SK-N-SH treated with all-trans-retinoic acid at 6 μM for 48 hours (cell line): ENCODE measurements at regions not wholly inside any gene's neighbourhood (a gene's known extent, or its start where the extent isn't known, plus 50 kb on each side); places are given as distances from the start of the nearest gene placed in this dataset.

Source experiments
- ATAC-seq: fragments of 200-7000 bp; cut with Tn5 transposase; 3 replicates; pipeline ENCODE4 v1.9.1; 2020; ENCODE audit warnings: mild to moderate bottlenecking, moderate library complexity
- ARNTL ChIP-seq: fragments of 450-650 bp; formaldehyde crosslinking; IDR thresholded peaks from 2 replicates; pipeline ENCODE4 v1.5.0; 2020; ENCODE audit warnings: low read depth, mild to moderate bottlenecking, moderate library complexity, borderline replicate concordance
- BACH2 ChIP-seq: fragments of 250-450 bp; sonication (Bioruptor Pico); IDR thresholded peaks from 2 replicates; pipeline ENCODE4 v1.9.0; 2021; ENCODE audit warnings: mild to moderate bottlenecking, borderline replicate concordance
- CSDC2 ChIP-seq: fragments of 250-450 bp; sonication (Bioruptor Pico); IDR thresholded peaks from 2 replicates; pipeline ENCODE4 v1.5.0; 2020; ENCODE audit warnings: mild to moderate bottlenecking, moderate library complexity
- ESRRG ChIP-seq: fragments of 250-450 bp; sonication (Bioruptor Pico); IDR thresholded peaks from 2 replicates; pipeline ENCODE4 v1.6.1; 2021; ENCODE audit warnings: mild to moderate bottlenecking
- ISL1 ChIP-seq: fragments of 250-450 bp; sonication (Bioruptor Pico); IDR thresholded peaks from 2 replicates; pipeline ENCODE4 v2.1.2; 2022; ENCODE audit warnings: mild to moderate bottlenecking, moderate library complexity
- OSR1 ChIP-seq: fragments of 250-450 bp; sonication (Bioruptor Pico); IDR thresholded peaks from 2 replicates; pipeline ENCODE4 v1.8.0; 2022; ENCODE audit warnings: moderate library complexity, mild to moderate bottlenecking, inconsistent platforms
- PPARA ChIP-seq: fragments of 250-450 bp; sonication (Bioruptor Pico); IDR thresholded peaks from 2 replicates; pipeline ENCODE4 v1.5.0; 2020; ENCODE audit warnings: mild to moderate bottlenecking, borderline replicate concordance
- RARB ChIP-seq: fragments of 250-450 bp; sonication (Bioruptor Pico); IDR thresholded peaks from 2 replicates; pipeline ENCODE4 v1.8.0; 2021; ENCODE audit warnings: mild to moderate bottlenecking, moderate library complexity
- SNAI2 ChIP-seq: fragments of 250-450 bp; sonication (Bioruptor Pico); IDR thresholded peaks from 2 replicates; pipeline ENCODE4 v1.5.0; 2020; ENCODE audit warnings: mild to moderate bottlenecking, moderate library complexity
- TCF4 ChIP-seq: fragments of 250-450 bp; sonication (Bioruptor Pico); IDR thresholded peaks from 2 replicates; pipeline ENCODE4 v1.8.0; 2021; ENCODE audit warnings: mild to moderate bottlenecking, moderate library complexity, borderline replicate concordance
- TOX ChIP-seq: fragments of 250-450 bp; sonication (Bioruptor Pico); IDR thresholded peaks from 2 replicates; pipeline ENCODE4 v1.8.0; 2021; ENCODE audit warnings: mild to moderate bottlenecking, moderate library complexity, borderline replicate concordance
- ZC3H10 ChIP-seq: fragments of 250-450 bp; sonication (Bioruptor Pico); IDR thresholded peaks from 2 replicates; pipeline ENCODE4 v1.5.1; 2021; ENCODE audit warnings: mild to moderate bottlenecking, moderate library complexity
- ZFP3 ChIP-seq: fragments of 250-450 bp; sonication (Bioruptor Pico); IDR thresholded peaks from 2 replicates; pipeline ENCODE4 v1.5.0; 2020; ENCODE audit warnings: mild to moderate bottlenecking, moderate library complexity
- ZFP30 ChIP-seq: fragments of 450-650 bp; formaldehyde crosslinking; IDR thresholded peaks from 2 replicates; pipeline ENCODE4 v1.5.0; 2022; ENCODE audit warnings: mild to moderate bottlenecking, moderate library complexity
- ZNF565 ChIP-seq: fragments of 450-650 bp; formaldehyde crosslinking; conservative IDR thresholded peaks from 2 replicates; pipeline ENCODE4 v1.5.0; 2020; ENCODE audit warnings: low read depth, mild to moderate bottlenecking, moderate library complexity
- ZNF70 ChIP-seq: fragments of 450-650 bp; formaldehyde crosslinking; IDR thresholded peaks from 2 replicates; pipeline ENCODE4 v1.5.0; 2020; ENCODE audit warnings: mild to moderate bottlenecking, moderate library complexity
- ZNF8 ChIP-seq: fragments of 450-650 bp; formaldehyde crosslinking; IDR thresholded peaks from 2 replicates; pipeline ENCODE4 v1.5.0; 2020; ENCODE audit warnings: mild to moderate bottlenecking, moderate library complexity
- TF ChIP-seq, protein P1 (sequence below): fragments of 250-450 bp; sonication (Bioruptor Pico); IDR thresholded peaks from 2 replicates; pipeline ENCODE4 v1.8.0; 2021; ENCODE audit warnings: low read depth, mild to moderate bottlenecking, moderate library complexity, borderline replicate concordance
- TF ChIP-seq, protein P2 (sequence below): fragments of 250-450 bp; sonication (Bioruptor Pico); IDR thresholded peaks from 2 replicates; pipeline ENCODE4 v1.5.1; 2021; ENCODE audit warnings: mild to moderate bottlenecking, moderate library complexity
- TF ChIP-seq, protein P3 (sequence below): fragments of 250-450 bp; sonication (Bioruptor Pico); IDR thresholded peaks from 2 replicates; pipeline ENCODE4 v1.5.0; 2020; ENCODE audit warnings: mild to moderate bottlenecking, moderate library complexity
- TF ChIP-seq, protein P4 (sequence below): fragments of 250-450 bp; sonication (Bioruptor Pico); IDR thresholded peaks from 2 replicates; pipeline ENCODE4 v1.5.1; 2020; ENCODE audit warnings: low read depth, mild to moderate bottlenecking, moderate library complexity
- TF ChIP-seq, protein P5 (sequence below): fragments of 250-450 bp; sonication (Bioruptor Pico); IDR thresholded peaks from 2 replicates; pipeline ENCODE4 v1.8.0; 2020; ENCODE audit warnings: mild to moderate bottlenecking, moderate library complexity, borderline replicate concordance

DNA sequence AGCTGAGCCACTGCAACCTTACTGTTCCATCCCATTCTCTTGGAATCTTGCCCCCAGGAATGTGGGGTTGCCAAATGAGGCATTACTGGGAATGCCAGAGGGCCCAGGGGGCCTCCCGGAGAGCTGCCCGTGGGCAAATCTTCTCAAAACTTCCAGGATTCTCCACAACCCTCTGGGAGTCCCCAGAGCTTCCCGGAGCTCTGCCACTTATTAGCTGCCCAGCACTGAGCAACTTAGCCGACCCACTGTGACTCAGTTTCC is 306.0 kb downstream of the FOXL1 start:
- no peak for ATAC-seq
- no peak for TF ChIP-seq RARB
- TF ChIP-seq TCF4 = no peak
- TF ChIP-seq, protein P1, sequence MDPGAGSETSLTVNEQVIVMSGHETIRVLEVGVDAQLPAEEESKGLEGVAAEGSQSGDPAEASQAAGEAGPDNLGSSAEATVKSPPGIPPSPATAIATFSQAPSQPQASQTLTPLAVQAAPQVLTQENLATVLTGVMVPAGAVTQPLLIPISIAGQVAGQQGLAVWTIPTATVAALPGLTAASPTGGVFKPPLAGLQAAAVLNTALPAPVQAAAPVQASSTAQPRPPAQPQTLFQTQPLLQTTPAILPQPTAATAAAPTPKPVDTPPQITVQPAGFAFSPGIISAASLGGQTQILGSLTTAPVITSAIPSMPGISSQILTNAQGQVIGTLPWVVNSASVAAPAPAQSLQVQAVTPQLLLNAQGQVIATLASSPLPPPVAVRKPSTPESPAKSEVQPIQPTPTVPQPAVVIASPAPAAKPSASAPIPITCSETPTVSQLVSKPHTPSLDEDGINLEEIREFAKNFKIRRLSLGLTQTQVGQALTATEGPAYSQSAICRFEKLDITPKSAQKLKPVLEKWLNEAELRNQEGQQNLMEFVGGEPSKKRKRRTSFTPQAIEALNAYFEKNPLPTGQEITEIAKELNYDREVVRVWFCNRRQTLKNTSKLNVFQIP (CRISPR knock-in tag) = no peak
- TF ChIP-seq PPARA (CRISPR knock-in tag) = no peak
- no peak for TF ChIP-seq TOX
- TF ChIP-seq, protein P2, sequence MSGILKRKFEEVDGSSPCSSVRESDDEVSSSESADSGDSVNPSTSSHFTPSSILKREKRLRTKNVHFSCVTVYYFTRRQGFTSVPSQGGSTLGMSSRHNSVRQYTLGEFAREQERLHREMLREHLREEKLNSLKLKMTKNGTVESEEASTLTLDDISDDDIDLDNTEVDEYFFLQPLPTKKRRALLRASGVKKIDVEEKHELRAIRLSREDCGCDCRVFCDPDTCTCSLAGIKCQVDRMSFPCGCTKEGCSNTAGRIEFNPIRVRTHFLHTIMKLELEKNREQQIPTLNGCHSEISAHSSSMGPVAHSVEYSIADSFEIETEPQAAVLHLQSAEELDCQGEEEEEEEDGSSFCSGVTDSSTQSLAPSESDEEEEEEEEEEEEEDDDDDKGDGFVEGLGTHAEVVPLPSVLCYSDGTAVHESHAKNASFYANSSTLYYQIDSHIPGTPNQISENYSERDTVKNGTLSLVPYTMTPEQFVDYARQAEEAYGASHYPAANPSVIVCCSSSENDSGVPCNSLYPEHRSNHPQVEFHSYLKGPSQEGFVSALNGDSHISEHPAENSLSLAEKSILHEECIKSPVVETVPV (CRISPR knock-in tag) = no peak
- TF ChIP-seq, protein P3, sequence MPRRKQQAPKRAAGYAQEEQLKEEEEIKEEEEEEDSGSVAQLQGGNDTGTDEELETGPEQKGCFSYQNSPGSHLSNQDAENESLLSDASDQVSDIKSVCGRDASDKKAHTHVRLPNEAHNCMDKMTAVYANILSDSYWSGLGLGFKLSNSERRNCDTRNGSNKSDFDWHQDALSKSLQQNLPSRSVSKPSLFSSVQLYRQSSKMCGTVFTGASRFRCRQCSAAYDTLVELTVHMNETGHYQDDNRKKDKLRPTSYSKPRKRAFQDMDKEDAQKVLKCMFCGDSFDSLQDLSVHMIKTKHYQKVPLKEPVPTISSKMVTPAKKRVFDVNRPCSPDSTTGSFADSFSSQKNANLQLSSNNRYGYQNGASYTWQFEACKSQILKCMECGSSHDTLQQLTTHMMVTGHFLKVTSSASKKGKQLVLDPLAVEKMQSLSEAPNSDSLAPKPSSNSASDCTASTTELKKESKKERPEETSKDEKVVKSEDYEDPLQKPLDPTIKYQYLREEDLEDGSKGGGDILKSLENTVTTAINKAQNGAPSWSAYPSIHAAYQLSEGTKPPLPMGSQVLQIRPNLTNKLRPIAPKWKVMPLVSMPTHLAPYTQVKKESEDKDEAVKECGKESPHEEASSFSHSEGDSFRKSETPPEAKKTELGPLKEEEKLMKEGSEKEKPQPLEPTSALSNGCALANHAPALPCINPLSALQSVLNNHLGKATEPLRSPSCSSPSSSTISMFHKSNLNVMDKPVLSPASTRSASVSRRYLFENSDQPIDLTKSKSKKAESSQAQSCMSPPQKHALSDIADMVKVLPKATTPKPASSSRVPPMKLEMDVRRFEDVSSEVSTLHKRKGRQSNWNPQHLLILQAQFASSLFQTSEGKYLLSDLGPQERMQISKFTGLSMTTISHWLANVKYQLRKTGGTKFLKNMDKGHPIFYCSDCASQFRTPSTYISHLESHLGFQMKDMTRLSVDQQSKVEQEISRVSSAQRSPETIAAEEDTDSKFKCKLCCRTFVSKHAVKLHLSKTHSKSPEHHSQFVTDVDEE (CRISPR knock-in tag) = no peak
- no peak for TF ChIP-seq ISL1 (CRISPR knock-in tag)
- TF ChIP-seq ZNF565 = no peak
- TF ChIP-seq, protein P4, sequence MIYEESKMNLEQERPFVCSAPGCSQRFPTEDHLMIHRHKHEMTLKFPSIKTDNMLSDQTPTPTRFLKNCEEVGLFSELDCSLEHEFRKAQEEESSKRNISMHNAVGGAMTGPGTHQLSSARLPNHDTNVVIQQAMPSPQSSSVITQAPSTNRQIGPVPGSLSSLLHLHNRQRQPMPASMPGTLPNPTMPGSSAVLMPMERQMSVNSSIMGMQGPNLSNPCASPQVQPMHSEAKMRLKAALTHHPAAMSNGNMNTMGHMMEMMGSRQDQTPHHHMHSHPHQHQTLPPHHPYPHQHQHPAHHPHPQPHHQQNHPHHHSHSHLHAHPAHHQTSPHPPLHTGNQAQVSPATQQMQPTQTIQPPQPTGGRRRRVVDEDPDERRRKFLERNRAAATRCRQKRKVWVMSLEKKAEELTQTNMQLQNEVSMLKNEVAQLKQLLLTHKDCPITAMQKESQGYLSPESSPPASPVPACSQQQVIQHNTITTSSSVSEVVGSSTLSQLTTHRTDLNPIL = no peak
- no peak for TF ChIP-seq ZNF70 (CRISPR knock-in tag)
- no peak for TF ChIP-seq BACH2
- TF ChIP-seq CSDC2 (CRISPR knock-in tag) = no peak
- TF ChIP-seq ZNF8 (CRISPR knock-in tag) = no peak
- TF ChIP-seq ZFP30 (CRISPR knock-in tag) = no peak
- TF ChIP-seq, protein P5, sequence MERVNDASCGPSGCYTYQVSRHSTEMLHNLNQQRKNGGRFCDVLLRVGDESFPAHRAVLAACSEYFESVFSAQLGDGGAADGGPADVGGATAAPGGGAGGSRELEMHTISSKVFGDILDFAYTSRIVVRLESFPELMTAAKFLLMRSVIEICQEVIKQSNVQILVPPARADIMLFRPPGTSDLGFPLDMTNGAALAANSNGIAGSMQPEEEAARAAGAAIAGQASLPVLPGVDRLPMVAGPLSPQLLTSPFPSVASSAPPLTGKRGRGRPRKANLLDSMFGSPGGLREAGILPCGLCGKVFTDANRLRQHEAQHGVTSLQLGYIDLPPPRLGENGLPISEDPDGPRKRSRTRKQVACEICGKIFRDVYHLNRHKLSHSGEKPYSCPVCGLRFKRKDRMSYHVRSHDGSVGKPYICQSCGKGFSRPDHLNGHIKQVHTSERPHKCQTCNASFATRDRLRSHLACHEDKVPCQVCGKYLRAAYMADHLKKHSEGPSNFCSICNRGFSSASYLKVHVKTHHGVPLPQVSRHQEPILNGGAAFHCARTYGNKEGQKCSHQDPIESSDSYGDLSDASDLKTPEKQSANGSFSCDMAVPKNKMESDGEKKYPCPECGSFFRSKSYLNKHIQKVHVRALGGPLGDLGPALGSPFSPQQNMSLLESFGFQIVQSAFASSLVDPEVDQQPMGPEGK (CRISPR knock-in tag) = no peak
- TF ChIP-seq ZC3H10 = no peak
- TF ChIP-seq ZFP3 = no peak

DNA sequence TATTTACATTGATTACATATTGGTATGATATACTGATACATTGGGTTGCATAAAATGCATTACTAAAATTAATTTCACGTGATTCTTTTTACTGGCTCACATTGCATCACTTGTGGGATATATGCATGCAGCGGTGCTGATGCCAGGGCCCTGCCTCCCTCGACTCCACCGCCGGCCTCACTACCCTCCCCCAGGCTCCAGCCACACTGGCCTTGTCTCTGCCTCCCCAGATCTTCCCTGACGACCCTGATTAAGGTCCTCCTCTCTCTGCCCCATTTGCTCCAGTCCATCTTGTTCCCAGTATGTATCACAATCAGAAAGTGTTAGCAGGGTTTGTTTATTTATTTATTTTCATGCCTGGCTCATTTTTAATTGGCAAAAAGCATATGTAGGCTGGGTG is 306.8 kb downstream of the FOXL1 start:
- no peak for ATAC-seq
- TF ChIP-seq PPARA (CRISPR knock-in tag) = no peak
- TF ChIP-seq ESRRG (CRISPR knock-in tag) = no peak
- no peak for TF ChIP-seq RARB
- no peak for TF ChIP-seq ZFP3

DNA sequence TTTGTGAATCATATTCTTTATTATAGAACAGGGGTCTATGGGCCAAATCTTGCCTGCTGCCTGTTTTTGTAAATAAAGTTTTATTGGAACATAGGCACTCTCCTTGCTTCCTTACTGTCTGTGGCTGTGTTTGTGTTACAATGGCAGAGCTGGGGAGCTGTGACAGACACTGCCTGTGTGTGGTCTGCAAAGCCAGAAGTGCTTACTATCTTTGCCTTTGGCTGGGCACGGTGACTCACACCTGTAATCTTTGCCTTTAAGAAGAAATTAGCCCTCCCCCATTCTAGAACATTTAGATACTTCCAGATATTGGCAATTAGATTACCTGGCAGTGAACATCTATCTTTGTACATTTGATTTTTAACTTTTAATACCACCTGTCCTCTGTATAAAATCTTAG is 308.3 kb downstream of the FOXL1 start:
- ATAC-seq = no peak
- TF ChIP-seq ZNF565 = no peak
- no peak for TF ChIP-seq ZNF70 (CRISPR knock-in tag)
- no peak for TF ChIP-seq ZC3H10
- no peak for TF ChIP-seq OSR1
- TF ChIP-seq, protein P1 (CRISPR knock-in tag) = no peak
- TF ChIP-seq RARB = no peak
- no peak for TF ChIP-seq CSDC2 (CRISPR knock-in tag)
- TF ChIP-seq TOX = no peak
- TF ChIP-seq ISL1 (CRISPR knock-in tag) = no peak
- TF ChIP-seq ZFP30 (CRISPR knock-in tag) = no peak
- TF ChIP-seq SNAI2 (CRISPR knock-in tag) = no peak
- TF ChIP-seq, protein P3 (CRISPR knock-in tag) = no peak
- no peak for TF ChIP-seq ZNF8 (CRISPR knock-in tag)
- TF ChIP-seq, protein P4 = no peak
- no peak for TF ChIP-seq ESRRG (CRISPR knock-in tag)
- no peak for TF ChIP-seq ARNTL (CRISPR knock-in tag)
- no peak for TF ChIP-seq PPARA (CRISPR knock-in tag)
- TF ChIP-seq BACH2 = no peak
